Fibroblast of skin of scalp (primary cell): ENCODE measurements at regions not wholly inside any gene's neighbourhood (a gene's known extent, or its start where the extent isn't known, plus 50 kb on each side); places are given as distances from the start of the nearest gene placed in this dataset.

ENCODE experiments used
- DNase-seq: peaks from one replicate; pipeline ENCODE4 v3.0.0-alpha.2; 2013

DNA sequence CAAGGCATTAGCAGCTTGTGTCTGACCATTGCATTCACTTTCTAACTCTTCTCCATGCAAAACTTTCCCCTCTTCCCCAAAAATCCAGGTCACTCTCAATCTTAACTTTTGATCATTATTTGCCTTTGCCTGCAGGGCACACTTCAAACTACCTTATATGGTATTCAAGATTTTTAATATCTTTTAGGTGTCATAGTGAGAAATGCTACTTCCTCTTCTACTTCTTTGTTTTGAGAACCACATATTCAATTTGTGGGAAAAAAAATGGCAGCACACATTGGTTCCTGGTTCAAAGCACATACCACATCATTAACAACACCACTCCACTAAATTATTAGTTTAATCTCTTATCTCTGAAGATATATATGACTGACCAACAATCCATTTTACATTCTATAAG is 1267.0 kb upstream of the CITED2 start:
- no peak for DNase-seq

DNA sequence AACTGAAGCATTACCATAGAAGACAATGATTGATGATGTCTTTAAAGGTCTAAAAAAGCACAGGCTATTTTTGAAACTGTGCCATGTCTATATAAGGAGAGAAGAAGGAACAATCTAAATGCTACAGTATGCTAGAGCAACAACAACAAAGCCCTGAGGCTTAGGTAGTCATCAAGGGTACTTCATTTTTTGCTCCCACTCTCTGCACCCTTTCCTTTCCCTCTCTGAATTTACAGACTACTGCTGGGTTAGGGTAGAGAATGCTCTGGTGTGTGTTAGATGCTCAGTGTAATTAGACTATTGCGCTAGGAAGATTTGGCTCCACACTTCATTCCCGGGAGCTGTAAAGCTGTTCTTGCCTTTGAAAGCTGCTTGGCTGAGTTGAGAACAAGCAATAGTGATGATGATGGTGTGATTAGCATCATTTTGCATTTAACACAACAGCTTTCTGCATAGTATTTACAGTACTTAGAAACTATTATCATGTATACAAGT is 1262.5 kb upstream of the CITED2 start:
- peak; percentile 47 for DNase-seq

DNA sequence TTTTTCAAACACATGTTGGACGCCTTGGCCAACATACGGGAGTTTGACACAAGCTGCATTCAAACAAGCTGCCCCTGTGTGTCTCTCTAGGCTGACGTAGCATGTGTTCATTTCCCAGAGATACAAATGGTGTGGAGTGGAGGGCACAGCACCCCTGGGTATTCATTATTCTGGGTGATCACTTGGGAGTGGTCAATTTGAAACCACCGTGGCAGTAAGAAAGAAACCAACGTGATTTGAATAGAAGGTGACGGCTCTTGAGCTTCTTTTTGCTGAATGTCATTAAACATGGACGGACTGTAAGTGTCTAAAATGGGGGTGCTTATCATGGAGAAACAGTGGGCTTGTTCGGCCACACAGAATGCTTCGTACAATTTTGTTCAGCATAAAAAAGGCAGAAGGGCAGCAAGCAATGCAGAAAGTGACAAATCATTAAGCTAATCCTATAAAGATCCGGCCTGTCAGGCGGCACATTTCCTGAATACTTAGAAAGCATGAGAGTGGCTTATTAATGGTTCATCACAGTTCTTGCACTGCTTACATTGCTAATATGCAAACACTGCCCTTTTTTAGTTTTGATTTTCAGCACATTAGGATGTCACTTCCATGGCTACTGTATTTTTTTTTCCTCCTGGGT is 1261.9 kb upstream of the CITED2 start:
- DNase-seq: no peak

DNA sequence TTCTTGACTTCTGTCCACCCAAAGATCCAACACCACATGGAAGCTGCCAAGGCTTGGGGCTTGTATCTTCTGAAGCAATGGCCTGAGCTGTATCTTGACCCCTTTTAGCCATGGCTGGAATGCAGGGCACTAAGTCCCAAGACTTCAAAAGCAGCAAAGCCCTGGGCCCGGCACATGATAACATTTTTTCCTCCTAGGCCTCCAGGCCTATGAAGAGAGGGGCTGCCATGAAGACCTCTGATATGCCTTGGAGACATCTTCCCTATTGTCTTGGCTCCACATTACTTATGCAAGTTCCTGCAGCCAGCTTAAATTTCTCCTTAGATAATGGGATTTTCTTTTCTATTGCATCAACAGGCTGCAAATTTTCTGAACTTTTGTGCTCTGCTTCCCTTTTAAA is 1252.6 kb upstream of the CITED2 start:
- DNase-seq: no peak

DNA sequence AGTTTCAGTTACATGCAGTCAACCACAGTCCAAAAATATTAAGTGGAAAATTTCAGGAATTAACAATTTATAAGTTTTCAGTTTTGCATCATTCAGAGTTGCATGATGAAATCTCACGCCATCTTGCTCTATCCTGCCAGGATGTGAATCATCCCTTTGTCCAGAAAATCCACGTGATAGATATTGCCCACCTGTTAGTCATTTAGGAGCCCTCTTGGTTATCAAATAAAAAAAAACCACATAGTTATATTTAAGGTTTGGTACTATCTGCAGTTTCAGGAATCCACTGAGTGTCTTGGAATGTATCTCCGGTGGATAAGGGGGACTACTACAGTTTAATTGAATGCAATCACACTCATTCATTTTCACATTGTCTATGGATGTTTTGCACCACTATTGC is 1249.0 kb upstream of the CITED2 start:
- peak; percentile 92 for DNase-seq

DNA sequence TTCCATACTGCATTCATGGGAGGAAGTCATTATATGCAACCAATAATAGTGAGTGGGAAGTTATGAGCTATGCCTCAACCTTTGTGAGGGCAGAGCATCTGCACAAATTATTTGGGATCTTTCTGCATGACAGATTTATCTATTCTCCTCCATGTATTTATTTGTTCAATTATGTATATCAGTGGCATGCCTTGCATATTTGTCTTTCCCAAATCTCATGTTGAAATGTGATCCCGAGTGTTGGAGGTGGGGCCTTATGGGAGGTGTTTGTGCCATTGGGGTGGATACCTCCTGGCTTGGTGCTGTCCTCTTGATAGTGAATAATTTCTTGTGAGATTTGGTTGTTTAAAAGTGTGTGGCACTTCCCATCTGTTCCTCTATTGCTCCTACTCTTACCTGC is 1246.0 kb upstream of the CITED2 start:
- DNase-seq: no peak

DNA sequence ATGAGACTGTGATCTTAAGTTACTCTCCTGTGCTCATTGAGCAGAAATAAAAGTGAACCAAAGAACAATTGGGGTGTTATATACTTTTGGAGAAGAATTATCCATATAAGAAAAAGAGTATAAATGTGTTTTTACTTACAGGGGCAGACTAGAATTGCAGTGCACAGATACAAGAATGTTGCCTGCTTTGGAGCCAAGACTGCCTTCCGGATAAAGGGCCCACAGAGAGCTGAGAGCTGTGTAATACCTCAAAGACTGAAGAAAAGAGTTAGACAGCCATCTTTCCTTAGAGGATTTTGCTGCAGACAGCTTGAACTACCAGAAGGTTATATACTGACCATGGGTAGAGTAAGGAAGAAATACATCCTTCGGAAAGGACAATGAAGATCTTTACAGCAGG is 1235.5 kb upstream of the CITED2 start:
- DNase-seq: peak; percentile 38

DNA sequence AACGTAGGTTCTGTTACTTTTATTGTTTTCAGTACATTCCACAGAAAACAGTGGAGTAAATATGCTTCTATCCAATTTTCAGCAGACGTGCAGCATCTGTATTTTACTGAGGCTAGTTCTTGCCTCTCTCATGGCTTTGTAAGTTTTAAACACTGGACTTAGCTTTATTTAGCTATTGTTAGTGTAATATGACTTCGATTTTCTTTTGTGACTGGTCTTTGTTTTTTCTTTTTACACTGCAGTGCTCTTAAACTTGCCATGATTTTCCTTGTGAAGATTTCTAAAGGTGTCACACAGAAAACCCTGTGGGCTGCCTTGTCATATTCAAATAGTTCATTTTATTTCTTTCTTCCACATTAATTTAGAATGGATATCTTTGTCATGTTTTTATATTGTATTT is 1234.9 kb upstream of the CITED2 start:
- no peak for DNase-seq

DNA sequence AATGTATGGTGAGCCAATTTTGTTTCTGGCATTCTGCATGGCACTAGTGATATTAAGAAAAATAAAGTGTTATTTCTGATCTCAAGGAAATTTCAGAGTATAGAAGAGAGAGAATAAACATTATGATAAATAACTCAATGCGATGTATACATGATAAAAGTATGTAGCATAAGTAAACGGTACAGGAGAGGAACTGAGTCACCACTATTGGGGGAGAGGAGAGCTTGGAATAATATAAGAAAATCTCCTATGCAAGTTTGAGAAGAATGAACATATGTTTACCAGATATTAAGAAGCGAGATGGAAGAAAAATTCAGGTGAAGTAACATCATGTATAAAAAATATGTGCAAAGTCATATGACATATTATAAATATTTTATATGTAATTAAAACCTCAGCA is 1230.3 kb upstream of the CITED2 start:
- DNase-seq: no peak

DNA sequence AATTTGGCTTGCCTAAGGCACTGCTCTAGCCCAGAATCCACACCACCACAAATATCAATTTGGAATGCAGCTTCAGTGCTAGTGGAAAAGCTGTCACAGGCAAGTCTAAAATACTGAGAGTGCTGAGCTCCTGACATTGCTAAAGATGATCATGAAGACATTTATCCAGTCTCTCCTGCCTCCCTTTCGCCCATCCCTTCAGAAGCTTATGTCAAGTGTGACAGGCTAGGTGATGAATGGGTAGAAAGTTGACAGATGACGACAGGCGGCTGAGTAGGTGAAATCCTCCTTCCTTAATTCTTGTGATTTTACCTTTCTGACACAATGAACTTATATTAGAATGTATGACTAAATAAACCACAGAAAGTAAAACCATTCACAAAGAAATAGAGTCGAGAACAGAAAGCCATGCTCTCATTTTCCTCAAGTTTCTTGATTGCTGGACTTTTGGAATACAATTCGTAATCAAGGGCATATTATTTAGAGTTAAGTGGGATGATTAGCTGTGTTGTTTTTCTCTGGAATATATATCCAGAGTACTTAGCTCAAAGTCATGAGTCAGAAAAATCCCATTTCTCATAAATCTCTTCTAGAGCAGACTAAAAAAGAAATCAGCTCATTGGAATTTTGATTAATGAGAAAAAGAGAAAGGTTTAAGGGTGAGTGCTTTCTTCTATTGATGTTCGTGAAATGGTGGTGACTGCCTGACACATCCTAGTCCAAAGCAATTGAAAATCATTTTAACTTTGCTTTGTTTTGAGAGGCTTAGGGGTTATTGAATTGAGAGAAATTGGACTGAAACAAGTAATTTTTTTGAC is 1228.2 kb upstream of the CITED2 start:
- peak; percentile 70 for DNase-seq

DNA sequence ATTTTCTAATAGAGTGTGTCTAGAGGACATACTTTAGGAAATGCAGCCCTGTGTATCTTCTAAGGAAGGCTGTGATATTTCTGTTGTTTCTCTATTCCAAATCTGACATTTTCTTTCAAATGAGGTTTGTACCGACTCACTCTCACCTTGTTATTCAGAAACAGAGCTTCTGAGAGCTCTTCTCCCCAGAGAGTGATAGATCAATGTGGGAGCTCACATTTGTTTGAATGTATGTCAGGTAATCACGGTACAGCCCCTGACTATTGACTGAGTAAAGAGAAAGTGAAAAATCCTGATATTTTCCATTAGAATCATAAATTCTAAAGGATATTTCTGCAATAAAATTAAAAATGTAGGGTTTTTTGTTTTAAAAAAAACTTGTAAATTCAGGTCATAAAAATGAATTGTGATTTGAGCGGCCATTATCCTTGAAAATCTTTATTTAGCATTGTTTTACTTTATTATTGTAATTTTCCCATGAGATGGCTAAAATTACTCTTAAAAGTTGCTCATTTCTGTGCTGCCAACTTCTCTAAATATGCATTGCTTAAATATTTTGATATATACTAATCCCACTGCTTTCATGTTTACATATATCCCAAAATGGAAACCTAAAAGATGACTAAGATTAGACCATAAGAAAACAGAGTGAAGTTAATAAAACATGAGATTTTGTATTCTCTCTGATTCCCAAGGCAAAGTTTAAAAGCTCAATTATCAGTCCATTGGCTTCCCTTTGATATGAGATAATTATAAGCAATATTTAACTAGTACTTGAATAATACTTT is 1226.8 kb upstream of the CITED2 start:
- DNase-seq: peak; percentile 84

DNA sequence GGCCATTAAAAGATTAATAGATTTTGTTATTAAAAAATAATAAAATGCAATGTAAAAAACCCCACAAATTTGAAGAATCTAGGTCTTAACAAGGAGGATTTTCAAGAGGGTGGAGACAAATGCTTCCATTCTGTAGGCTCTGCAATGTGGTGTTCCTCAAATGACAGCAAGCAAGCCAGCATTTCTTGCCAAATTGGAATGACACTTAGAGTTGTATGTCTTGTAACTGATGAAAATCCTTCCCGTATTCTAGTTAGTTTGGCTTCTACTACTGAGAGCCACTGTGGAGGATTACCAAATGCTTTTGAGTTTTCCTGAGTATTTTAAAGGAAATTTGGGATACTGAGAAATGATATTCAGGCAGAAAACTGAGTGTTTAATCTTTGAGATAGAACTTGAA is 1225.5 kb upstream of the CITED2 start:
- DNase-seq: no peak

DNA sequence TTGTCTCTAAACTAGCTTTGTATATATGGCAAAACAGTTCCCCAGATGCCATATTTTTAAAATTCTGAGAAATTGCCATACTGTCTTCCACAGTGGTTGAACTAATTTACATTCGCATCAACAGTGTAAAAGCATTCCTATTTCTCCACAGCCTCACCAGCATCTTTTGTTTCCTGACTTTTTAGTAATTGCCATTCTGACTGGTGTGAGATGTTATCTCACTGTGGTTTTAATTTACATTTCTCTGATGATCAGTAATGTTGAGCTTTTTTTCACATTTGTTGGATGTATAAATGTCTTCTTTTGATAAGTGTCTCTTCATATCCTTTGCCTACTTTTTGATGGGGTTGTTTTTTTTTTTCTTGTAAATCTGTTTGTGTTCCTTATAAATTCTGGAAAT is 1222.7 kb upstream of the CITED2 start:
- no peak for DNase-seq

DNA sequence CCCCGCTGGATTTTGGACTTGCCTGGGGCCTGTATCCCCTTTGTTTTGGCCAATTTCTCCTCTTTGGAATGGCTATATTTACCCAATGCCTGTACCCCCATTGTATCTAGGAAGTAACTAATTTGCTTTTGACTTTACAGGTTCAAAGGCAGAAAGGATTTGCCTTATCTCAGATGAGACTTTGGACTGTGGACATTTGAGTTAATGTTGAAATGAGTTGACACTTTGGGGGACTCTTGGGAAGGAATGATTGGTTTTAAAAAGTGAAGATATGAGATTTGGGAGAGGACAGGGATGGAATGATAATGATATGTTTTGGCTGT is 1220.3 kb upstream of the CITED2 start:
- DNase-seq: no peak

DNA sequence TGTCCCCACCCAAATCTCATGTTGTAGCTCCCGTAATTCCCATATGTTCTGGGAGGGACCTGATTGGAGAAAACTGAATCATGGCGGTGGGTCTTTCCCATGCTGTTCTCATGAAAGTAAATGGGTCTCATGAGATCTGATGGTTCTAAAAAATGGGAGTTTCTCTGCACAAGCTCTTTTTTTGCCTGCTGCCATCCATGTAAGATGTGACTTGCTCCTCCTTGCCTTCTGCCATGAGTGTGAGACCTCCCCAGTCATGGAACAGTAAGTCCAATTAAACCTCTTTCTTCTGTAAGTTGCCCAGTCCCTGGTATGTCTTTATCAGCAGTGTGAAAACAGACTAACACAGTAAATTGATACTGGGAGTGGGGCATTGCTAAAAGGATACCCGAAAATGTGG is 1218.4 kb upstream of the CITED2 start:
- DNase-seq: no peak

DNA sequence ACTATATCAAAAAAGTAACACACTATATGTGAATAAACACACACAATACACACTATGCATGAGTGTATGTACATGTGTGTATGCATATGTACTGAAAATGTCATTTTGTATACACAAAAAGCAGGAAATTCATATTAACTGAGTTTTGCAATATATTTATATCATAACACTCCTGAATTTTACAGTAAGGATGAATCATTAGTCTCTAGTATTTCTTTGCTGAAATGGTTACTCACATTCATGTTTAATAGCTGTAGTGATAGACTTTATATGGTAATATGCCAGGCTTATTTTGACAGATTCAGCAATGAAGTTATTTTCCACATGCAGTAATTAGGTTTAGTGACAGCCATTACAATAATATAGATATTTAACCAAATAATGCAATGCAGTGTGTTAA is 1216.2 kb upstream of the CITED2 start:
- peak; percentile 54 for DNase-seq

DNA sequence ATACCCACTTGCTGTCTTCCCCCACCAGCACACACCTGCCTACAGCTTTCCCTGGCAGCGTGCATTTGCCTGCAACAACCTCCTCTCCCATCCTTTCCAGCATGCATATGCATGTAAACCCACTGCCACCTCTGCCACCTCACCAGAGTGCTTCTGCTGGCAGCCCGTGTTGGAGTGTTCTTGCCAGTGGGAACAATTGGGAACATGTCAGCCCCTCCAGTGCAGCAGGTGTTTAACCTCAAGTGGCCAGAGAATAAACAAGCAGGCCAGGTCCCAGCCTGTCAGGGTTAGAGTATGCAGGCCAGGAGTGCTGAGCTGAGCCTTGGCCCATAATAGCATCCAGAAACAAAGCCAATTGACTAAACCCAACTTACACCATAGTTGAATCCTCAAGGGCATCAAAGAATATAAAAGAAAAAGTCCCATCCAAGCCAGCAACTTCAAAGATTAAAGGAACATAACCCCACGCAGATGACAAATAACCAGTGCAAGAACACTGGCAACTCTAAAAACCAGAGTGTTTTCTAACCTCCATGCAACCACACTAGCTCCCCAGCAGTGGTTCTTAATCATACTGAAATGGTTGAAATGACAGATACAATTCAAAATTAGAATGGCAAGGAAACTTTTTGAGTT is 1212.1 kb upstream of the CITED2 start:
- no peak for DNase-seq

DNA sequence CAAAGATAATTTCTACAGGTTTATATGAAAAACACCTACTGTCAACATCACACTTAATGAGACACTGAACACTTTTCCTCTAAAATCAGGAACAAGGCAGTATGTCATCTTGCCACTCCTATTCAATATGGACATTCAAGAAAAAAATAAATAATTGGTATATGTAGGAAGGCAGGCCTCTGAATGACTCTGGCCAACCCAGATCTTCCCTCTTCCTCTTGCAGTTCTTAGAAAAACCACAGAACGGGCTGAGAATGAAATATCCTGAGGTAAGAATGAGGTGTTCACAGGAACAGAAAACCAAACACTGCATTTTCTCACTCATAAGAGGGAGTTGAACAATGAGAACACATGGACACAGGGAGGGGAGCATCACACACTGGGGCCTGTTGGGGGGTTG is 1207.2 kb upstream of the CITED2 start:
- DNase-seq: no peak

DNA sequence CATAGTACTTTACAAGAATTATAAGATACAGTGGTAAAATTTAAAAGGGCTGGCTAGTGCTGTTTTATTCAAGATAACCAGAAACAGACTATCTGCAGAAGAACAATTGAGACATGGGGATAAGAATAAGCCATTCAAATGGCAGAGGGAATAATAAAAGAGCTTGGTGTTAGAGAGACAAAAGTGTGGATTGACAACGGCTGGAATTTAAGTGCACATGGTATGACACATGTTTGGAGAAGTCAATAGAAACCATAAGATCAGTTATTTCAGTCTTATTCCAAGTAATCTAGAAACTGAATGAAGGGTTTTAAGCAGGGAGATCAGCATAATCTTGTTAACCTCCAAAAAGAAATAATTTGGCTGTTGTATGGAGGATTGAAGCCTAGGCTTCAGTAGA is 1205.5 kb upstream of the CITED2 start:
- no peak for DNase-seq

DNA sequence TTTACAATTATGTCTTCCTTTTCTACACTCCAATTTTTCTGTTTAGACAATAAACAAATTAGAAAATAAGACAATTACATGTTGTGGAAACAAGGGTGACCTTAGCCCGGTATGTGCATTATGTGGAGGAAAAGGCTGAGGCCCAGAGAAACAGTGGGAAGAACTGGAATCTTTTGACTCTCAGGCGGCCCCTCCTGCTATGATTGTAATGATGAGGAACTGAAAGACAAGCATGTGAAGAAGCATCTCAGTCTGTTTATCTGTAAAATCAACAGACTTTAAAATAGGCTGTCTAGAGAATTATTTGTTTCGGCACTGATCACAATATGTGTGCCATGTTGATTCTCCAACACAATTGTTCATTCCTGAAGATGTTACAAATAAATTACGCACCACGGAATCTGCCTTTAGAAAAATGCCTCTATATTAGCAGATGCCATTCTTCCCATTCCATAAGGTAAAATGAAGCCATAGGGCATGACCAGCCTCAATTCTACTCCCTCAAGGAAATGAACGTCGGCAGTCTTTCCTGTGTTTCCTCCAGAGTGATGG is 1201.6 kb upstream of the CITED2 start:
- no peak for DNase-seq

DNA sequence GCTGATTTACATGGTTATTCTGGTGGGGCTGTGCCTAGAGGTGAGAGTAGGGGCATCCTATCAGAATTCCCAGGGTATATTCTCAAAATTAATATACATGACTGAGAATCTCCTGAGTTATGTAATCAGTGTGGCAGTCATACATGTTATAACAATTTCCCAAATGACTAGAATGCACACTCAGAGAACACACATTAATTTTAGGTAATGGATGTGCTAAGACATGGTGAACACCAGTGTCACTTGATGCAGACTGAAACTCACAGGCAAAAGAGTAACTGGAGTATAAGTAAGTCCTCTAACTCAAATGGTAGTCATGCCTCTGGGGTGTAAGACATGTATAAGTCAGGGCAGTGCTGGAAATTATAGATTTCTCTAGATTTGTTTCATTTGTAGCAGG is 1198.4 kb upstream of the CITED2 start:
- no peak for DNase-seq

DNA sequence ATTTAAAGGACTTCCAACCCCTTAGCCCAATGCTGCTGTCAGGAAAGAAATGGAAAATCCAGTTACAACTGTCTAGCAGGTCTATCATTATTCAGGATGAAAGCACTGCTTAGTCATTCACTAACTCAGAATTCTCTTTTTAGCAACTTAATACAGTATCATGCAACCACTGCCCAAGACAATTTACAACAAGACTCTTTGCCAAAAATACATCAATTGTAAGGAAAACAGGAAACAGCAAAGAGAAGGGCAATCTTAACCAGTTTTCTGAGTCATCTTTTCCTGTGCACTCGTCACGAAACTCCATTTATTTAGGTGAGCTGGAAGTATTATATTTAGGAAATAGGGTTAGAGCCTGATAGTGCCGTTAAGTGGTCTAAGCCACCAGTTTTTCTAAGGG is 1197.7 kb upstream of the CITED2 start:
- DNase-seq: peak; percentile 94

DNA sequence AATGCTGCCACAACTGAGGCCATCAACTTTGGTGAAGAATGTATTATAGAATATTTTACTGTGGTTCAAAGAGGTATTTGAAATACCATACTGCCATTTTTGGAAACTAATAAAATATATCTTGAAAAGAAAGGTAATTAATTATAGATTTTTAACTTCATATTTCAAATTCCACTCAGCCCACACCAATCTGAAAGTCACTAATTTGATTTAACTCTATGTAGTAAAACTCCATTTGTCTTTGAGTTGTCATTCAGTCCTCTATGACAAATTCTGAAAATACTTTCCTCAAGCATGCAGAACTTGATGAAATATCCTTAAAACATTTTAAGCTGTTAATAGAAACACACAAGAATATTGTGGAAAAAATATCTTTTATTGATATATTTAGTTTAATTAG is 1196.7 kb upstream of the CITED2 start:
- DNase-seq: peak; percentile 79
